ENCODE measurements at regions not wholly inside any gene's neighbourhood (a gene's known extent, or its start where the extent isn't known, plus 50 kb on each side); places are given as distances from the start of the nearest gene placed in this dataset.
"Not testable (repeated sequence)": the region's sequence is repeated elsewhere in the genome, so short reads cannot be mapped to it uniquely, and the experiment has no call there.

DNA sequence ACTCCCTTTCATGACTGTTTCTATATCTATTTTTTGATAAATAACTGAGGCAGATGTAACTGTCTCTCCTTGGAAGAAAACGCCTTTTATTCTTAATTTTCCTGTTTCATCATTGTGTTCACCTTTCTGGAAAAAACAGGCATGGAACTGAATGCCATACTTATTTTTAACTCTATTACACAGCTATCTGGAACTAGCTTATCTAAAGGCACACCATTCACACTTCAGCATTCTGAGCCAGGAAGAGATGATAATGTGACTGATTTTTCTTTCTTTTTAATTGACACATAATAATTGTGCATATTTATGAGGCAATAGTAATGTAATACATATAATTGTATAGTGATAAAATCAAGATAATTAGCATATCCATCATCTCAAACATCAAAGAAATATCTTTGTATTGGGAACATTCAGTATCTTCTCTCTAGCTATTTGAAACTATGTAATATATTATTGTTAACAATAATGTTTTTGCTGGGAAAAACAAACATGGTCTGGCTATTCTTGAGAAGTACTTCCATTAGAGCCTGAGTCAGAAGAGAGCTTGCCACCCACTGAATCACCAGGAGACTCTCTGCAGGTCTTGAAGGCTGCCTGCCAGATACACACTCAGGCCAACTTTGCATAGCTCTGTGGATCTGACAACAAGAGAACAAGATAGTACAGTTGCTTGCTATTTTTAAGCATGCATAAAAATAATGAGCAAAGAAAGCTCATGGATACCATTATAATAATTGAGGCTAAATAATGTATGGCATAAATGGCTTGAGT is 501.0 kb upstream of the EDIL3 start:
- Histone ChIP-seq H3K4me3 (ENCODE audit: low read length) (no peak overlapping the region), H3K9ac (ENCODE audit: low read depth, low read length) (no peak overlapping the region), H3K27ac (ENCODE audit: low read depth, low read length) (no peak overlapping the region), H3K27me3 (ENCODE audit: insufficient read depth, low read length) (no peaks in the 10 kb centered on the region), H3K4me1 (ENCODE audit: insufficient read depth, low read length) (no peaks in the 10 kb centered on the region), H3K36me3 (ENCODE audit: insufficient read depth, low read length) (no peaks in the 10 kb centered on the region), H3K9me3 (ENCODE audit: insufficient read depth, low read depth, low read length) (no peaks in the 10 kb centered on the region)
- WGBS = 87% methylated on average over 1 of the region's 1 CpG

DNA sequence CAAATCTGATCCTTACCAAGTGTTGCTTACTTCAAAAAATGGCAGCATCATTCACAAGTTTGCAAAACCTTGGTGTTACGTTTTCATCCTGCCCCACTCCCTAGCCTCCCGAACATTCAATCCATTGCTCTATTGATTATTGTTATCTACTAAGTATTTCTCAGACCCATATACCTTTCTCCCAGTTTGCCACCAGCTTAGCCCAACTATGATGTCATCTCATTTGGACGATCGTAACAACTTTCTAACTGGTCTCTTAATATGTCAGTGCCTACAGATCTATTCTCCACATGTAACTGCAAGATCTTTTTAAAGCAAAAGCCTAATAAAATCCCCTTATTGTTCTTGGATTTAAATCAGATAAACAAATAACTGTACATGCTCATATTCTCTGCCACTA is 497.1 kb upstream of the EDIL3 start:
- no peaks in the 10 kb centered on the region for H3K36me3 ChIP-seq (ENCODE audit: insufficient read depth, low read length)

DNA sequence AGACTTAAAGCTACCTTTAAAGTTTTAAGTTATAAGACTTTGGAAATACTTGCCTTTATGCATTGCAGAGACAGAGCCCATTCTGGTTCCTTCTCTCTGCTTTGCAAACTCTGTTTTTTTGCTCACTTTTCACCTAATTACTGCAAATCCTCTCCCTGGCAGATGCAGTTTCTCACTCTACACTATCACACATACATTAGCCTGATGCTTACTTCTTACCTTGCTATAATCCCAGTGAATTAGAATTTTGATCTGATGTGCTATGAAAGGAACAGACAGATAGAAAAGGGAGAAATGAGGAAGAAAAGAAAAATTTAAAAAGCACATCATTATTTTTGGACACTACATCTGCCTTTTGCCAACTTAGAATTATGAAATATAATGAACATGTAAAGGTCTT is 489.5 kb upstream of the EDIL3 start:
- Histone ChIP-seq H3K4me1 (ENCODE audit: insufficient read depth, low read length) (no peaks in the 10 kb centered on the region), H3K27ac (ENCODE audit: low read depth, low read length) (no peak overlapping the region), H3K9ac (ENCODE audit: low read depth, low read length) (no peak overlapping the region), H3K9me3 (ENCODE audit: insufficient read depth, low read depth, low read length) (no peaks in the 10 kb centered on the region), H3K4me3 (ENCODE audit: low read length) (no peak overlapping the region), H3K27me3 (ENCODE audit: insufficient read depth, low read length) (no peaks in the 10 kb centered on the region), H3K36me3 (ENCODE audit: insufficient read depth, low read length) (no peaks in the 10 kb centered on the region)

More for the DNA sequence above, 497.1 kb upstream of the EDIL3 start:
- Histone ChIP-seq H3K27ac (ENCODE audit: low read depth, low read length) (no peak overlapping the region), H3K4me1 (ENCODE audit: insufficient read depth, low read length) (no peaks in the 10 kb centered on the region), H3K27me3 (ENCODE audit: insufficient read depth, low read length) (no peaks in the 10 kb centered on the region), H3K9me3 (ENCODE audit: insufficient read depth, low read depth, low read length) (no peaks in the 10 kb centered on the region), H3K9ac (ENCODE audit: low read depth, low read length) (no peak overlapping the region), H3K4me3 (ENCODE audit: low read length) (no peak overlapping the region)
- 97% methylated on average over 4 of the region's 4 CpGs for WGBS

DNA sequence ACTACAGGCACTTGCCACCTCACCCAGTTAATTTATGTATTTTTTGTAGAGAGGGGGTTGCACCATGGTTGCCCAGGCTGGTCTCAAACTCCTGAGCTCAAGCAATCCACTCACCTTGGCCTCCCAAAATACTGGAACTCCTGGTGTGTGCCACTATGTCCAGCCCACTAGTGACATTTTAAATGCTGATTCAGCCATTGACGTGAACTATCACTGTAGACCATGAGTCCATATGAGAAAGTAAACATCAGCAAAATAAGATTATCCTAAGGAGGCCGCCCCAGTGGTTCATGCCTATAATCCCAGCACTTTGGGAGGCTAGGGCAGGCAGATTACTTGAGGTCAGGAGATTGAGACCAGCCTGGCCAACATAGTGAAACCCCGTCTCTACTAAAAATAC is 488.1 kb upstream of the EDIL3 start:
- Histone ChIP-seq H3K9ac (ENCODE audit: low read depth, low read length) (no peak overlapping the region), H3K27me3 (ENCODE audit: insufficient read depth, low read length) (no peaks in the 10 kb centered on the region), H3K9me3 (ENCODE audit: insufficient read depth, low read depth, low read length) (no peaks in the 10 kb centered on the region), H3K4me1 (ENCODE audit: insufficient read depth, low read length) (no peaks in the 10 kb centered on the region), H3K36me3 (ENCODE audit: insufficient read depth, low read length) (no peaks in the 10 kb centered on the region), H3K4me3 (ENCODE audit: low read length) (no peak overlapping the region), H3K27ac (ENCODE audit: low read depth, low read length) (no peak overlapping the region)
- 81% methylated on average over 3 of the region's 3 CpGs for WGBS

DNA sequence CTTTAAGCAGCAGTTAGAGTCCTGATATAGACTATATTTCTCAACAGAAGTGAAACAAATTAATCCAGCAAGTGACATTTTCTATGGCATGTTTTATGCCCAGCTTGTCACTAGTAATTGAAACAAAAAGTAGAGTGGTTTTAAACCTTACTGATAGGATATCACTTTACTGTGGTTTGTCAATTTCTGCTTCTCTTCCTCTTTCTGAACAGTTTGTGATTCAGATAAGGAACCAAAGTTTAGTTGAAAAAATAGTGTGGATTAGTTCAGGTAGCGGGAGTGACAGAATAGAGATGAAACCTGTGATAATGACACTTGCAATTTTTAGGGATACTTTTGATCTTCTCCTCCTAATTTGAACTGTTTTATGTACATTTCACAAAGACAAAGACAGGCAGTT is 485.7 kb upstream of the EDIL3 start:
- Histone ChIP-seq H3K4me1 (ENCODE audit: insufficient read depth, low read length) (no peaks in the 10 kb centered on the region), H3K27ac (ENCODE audit: low read depth, low read length) (no peak overlapping the region), H3K9me3 (ENCODE audit: insufficient read depth, low read depth, low read length) (no peaks in the 10 kb centered on the region), H3K27me3 (ENCODE audit: insufficient read depth, low read length) (no peaks in the 10 kb centered on the region), H3K36me3 (ENCODE audit: insufficient read depth, low read length) (no peaks in the 10 kb centered on the region), H3K9ac (ENCODE audit: low read depth, low read length) (no peak overlapping the region), H3K4me3 (ENCODE audit: low read length) (no peak overlapping the region)
- WGBS = 36% methylated on average over 1 of the region's 1 CpG

DNA sequence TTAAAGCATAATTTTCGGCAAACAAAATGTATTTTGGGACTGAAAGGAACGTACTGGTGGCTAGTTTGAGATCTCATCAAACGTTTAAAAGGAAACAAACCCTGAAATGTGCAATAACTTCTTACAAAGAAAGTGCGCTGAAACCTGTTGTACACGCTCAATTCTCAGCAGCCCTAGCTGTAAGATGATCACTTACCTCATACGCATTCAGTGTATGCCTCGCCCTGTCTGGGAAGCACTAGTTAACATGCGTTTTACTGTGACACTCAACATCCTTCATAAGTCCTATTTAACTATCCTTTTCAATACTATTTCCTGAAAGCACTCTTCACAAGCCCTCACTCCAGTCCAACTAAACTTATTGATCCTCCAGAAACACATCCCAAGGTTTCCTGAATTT is 485.0 kb upstream of the EDIL3 start:
- H3K27me3 ChIP-seq (ENCODE audit: insufficient read depth, low read length) = no peaks in the 10 kb centered on the region
- WGBS = 93% methylated on average over 8 of the region's 8 CpGs
- H3K4me1 ChIP-seq (ENCODE audit: insufficient read depth, low read length) = 0 out of 2 replicates have a peak, but pooled peaks cover 2% of the 10 kb centered on the region
- H3K9ac ChIP-seq (ENCODE audit: low read depth, low read length) = no peak overlapping the region
- H3K9me3 ChIP-seq (ENCODE audit: insufficient read depth, low read depth, low read length) = no peaks in the 10 kb centered on the region
- no peaks in the 10 kb centered on the region for H3K36me3 ChIP-seq (ENCODE audit: insufficient read depth, low read length)
- H3K27ac ChIP-seq (ENCODE audit: low read depth, low read length) = no peak overlapping the region
- no peak overlapping the region for H3K4me3 ChIP-seq (ENCODE audit: low read length)

DNA sequence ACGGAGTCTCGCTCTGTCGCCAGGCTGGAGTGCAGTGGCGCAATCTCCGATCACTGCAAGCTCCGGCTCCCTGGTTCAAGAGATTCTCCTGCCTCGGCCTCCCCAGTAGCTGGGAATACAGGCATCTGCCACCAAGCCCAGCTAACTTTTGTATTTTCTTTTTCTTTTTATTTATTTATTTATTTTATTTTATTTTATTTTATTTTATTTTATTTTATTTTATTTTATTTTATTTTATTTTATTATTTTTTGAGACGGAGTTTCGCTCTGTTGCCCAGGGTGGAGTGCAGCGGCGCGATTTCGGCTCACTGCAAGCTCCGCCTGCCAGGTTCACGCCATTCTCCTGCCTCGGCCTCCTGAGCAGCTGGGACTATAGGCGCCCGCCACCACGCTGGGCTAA is 479.3 kb upstream of the EDIL3 start:
- H3K36me3 ChIP-seq (ENCODE audit: insufficient read depth, low read length); H3K27ac ChIP-seq (ENCODE audit: low read depth, low read length); H3K9me3 ChIP-seq (ENCODE audit: insufficient read depth, low read depth, low read length); H3K4me1 ChIP-seq (ENCODE audit: insufficient read depth, low read length); H3K27me3 ChIP-seq (ENCODE audit: insufficient read depth, low read length); H3K4me3 ChIP-seq (ENCODE audit: low read length); H3K9ac ChIP-seq (ENCODE audit: low read depth, low read length): not testable (repeated sequence)
- 94% methylated on average over 19 of the region's 19 CpGs for WGBS

DNA sequence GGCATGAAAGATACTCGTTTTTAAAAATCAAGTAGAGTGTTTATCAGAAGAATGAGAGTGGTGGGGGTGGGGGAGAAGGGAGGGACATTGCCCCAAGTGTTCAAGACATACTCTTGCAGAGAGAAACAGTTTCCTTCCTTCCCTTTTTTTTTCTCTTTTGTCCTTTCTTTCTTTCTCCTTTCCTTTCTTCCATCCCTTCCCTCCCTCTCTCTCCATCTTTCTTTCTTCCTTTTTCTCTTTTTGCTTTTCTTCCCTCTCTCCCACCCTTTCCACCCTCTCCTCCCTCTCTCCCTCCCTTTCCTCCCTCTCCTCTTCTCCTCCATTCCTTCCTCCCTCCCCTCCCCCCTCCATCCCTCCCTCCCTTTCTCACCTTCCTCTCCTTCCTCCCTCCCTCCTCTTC is 478.3 kb upstream of the EDIL3 start:
- Histone ChIP-seq H3K4me1 (ENCODE audit: insufficient read depth, low read length) (peaks cover 4% of the 10 kb centered on the region; the same call in 1 of the 2 replicates), H3K27me3 (ENCODE audit: insufficient read depth, low read length) (no peaks in the 10 kb centered on the region), H3K4me3 (ENCODE audit: low read length) (no peak overlapping the region), H3K9ac (ENCODE audit: low read depth, low read length) (no peak overlapping the region), H3K36me3 (ENCODE audit: insufficient read depth, low read length) (no peaks in the 10 kb centered on the region), H3K9me3 (ENCODE audit: insufficient read depth, low read depth, low read length) (0 out of 2 replicates have a peak, but pooled peaks cover 3% of the 10 kb centered on the region), H3K27ac (ENCODE audit: low read depth, low read length) (no peak overlapping the region)
- 93% methylated on average over 1 of the region's 1 CpG for WGBS

DNA sequence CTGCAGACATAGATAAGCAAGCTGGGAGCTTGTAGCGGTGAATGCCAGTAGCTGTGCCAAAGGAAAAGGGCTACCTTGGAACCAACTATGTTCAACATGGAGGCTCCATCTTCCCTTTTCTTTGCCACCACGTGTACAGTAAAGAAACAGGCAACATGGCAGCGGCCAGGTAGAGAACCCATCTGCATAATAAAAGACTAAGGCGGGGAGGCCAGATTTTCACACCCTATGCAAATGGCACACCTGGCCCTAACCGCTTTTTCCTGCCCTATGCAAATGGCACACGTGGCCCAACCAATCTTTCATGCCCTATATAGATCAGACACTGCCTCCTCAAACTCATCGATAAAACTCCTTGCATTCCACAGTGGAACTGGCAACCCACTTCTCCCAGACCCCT is 477.5 kb upstream of the EDIL3 start:
- H3K9me3 ChIP-seq (ENCODE audit: insufficient read depth, low read depth, low read length) = 0 out of 2 replicates have a peak, but pooled peaks cover 3% of the 10 kb centered on the region
- no peaks in the 10 kb centered on the region for H3K36me3 ChIP-seq (ENCODE audit: insufficient read depth, low read length)
- H3K27ac ChIP-seq (ENCODE audit: low read depth, low read length) = no peak overlapping the region
- H3K4me3 ChIP-seq (ENCODE audit: low read length) = no peak overlapping the region
- 78% methylated on average over 7 of the region's 7 CpGs for WGBS
- no peak overlapping the region for H3K9ac ChIP-seq (ENCODE audit: low read depth, low read length)
- H3K4me1 ChIP-seq (ENCODE audit: insufficient read depth, low read length) = peaks cover 4% of the 10 kb centered on the region; the same call in 1 of the 2 replicates
- H3K27me3 ChIP-seq (ENCODE audit: insufficient read depth, low read length) = no peaks in the 10 kb centered on the region

DNA sequence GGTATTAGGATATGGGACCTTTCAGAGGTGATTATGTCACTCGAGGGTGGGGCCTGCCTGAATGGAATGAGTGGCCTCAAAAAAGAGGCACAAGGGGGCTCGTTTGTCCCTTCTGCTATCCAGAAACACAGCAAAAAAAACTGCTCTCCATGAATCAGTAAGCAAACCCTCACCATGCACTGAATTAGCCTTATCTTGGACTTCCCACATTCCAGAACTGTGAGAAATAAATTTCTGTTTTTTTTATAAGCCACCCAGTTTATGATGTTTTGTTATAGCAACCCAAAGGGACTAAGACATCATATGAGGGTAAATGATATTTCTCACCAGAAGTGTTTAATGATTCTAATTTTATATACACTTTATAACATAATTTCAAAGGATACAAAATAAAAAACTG is 476.6 kb upstream of the EDIL3 start:
- Histone ChIP-seq H3K9me3 (ENCODE audit: insufficient read depth, low read depth, low read length) (0 out of 2 replicates have a peak, but pooled peaks cover 3% of the 10 kb centered on the region), H3K27ac (ENCODE audit: low read depth, low read length) (no peak overlapping the region), H3K27me3 (ENCODE audit: insufficient read depth, low read length) (no peaks in the 10 kb centered on the region), H3K4me1 (ENCODE audit: insufficient read depth, low read length) (peaks cover 4% of the 10 kb centered on the region; the same call in 1 of the 2 replicates), H3K36me3 (ENCODE audit: insufficient read depth, low read length) (no peaks in the 10 kb centered on the region), H3K4me3 (ENCODE audit: low read length) (no peak overlapping the region), H3K9ac (ENCODE audit: low read depth, low read length) (no peak overlapping the region)
- 98% methylated on average over 2 of the region's 2 CpGs for WGBS

DNA sequence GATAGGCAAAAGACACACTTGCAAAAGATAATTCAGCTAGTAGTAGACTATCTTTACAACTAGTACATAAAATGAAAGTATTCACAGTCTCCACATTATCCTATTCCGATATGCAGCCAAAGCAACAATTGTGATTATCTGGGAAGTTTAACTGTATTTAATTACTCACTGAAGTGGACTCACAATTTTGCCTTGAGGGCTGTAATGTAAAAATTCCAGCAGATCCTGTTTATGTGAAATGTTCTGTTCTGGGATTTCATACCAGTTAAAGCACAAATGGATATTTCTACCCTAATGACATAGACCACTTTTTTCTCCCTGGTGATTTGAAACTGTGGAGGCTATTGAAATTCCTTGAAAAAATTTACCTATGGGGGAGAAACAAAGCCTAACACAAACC is 474.4 kb upstream of the EDIL3 start:
- Histone ChIP-seq H3K27me3 (ENCODE audit: insufficient read depth, low read length) (no peaks in the 10 kb centered on the region), H3K9ac (ENCODE audit: low read depth, low read length) (no peak overlapping the region), H3K4me3 (ENCODE audit: low read length) (no peak overlapping the region), H3K36me3 (ENCODE audit: insufficient read depth, low read length) (no peaks in the 10 kb centered on the region), H3K9me3 (ENCODE audit: insufficient read depth, low read depth, low read length) (0 out of 2 replicates have a peak, but pooled peaks cover 3% of the 10 kb centered on the region), H3K27ac (ENCODE audit: low read depth, low read length) (no peak overlapping the region), H3K4me1 (ENCODE audit: insufficient read depth, low read length) (no peaks in the 10 kb centered on the region; the same call in 1 of the 2 replicates)
- WGBS = 86% methylated on average over 1 of the region's 1 CpG

DNA sequence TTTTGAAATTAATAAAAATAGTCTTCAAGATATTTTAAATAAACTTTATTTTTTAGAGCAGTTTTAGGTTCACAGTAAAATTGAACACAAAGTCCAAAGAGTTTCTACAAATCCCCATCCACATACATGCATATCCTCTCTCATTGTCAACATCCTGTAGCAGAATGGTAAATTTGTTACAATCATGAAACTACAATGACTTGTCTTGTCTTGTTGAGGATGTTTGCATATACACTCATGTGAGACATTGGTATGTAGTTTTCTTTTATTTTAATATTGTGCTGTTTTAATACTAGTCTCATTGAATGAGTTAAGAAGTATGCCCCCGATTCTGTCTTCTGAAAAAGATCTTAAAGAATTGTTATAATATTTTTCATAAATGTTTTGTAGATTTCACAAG is 447.0 kb upstream of the EDIL3 start:
- no peaks in the 10 kb centered on the region for H3K27me3 ChIP-seq (ENCODE audit: insufficient read depth, low read length)
- peaks cover 12% of the 10 kb centered on the region; the same call in 1 of the 2 replicates for H3K9me3 ChIP-seq (ENCODE audit: insufficient read depth, low read depth, low read length)
- 100% methylated on average over 1 of the region's 1 CpG for WGBS
- H3K4me1 ChIP-seq (ENCODE audit: insufficient read depth, low read length) = no peaks in the 10 kb centered on the region
- H3K4me3 ChIP-seq (ENCODE audit: low read length) = no peak overlapping the region
- no peaks in the 10 kb centered on the region for H3K36me3 ChIP-seq (ENCODE audit: insufficient read depth, low read length)
- no peak overlapping the region for H3K9ac ChIP-seq (ENCODE audit: low read depth, low read length)
- H3K27ac ChIP-seq (ENCODE audit: low read depth, low read length) = no peak overlapping the region
